GM12872 (cell line): ENCODE measurements at regions not wholly inside any gene's neighbourhood (a gene's known extent, or its start where the extent isn't known, plus 50 kb on each side); places are given as distances from the start of the nearest gene placed in this dataset.

Source experiments
- CTCF ChIP-seq: IDR thresholded peaks from 3 replicates; pipeline ENCODE4 v1.5.1; 2011; ENCODE audit warnings: low read depth, mild to moderate bottlenecking, low read length, moderate library complexity; ENCODE audit not compliant: insufficient read depth

DNA sequence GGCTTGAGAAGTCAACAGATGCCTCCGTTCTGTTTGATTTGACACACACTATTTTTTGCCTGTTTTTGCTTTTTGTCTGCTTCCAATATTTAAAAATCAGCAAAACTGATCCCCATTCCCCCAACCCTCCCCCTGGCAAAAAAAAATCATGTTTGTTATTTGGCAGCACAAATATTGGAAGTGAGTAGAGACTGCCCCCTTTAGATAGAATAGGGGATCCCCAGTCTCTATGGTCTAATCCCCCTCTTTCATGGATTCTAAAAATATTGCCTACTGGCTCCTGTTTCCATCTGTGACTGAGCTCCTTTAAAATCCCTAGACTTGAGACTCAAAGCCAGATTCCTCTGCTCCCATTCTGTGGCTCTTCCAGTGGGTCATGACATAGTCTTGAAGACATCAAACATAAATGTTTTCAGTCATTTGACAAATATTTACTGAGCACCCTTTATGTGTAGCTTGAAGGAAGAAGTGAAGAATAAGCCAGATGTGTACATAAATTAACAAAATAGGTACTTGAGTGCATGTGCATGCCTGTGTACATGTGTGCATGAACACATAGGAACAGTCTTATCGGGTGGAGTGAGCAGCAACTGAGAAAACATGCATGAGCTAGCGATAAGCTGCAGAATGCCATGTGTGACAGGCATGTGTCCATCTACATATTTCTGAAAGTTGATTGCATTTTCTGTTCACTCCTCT, 101.2 kb downstream of the SALL1 start:
- no peak for TF ChIP-seq CTCF

DNA sequence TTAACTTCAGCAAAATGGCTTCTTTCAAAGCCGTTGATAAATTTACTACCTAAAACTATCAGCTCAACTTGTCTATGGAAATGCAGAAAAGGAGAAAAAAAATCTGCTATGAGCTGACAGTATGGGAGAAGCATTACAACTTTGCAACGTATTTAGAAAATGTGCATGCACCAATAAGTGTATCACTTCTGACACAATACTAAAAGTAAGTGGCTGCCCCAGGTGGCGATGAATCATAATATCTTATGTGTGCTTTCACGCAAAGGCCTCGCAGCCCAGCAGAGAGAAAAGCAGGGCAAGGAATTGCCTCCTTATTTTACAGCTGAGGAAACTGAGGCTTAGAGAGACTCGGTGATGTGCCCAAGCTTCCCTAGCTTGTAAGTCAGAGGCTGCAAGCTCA, 101.8 kb downstream of the SALL1 start:
- no peak for TF ChIP-seq CTCF

GRCh38 chr16:51048544-51048943, 102.5 kb downstream of the SALL1 start:
- TF ChIP-seq CTCF = no peak

- TF ChIP-seq CTCF = no peak
These were observed 105.3 kb downstream of the SALL1 start for GRCh38 chr16:51045794-51046193.

- no peak for TF ChIP-seq CTCF
These were observed 105.9 kb downstream of the SALL1 start for GRCh38 chr16:51045186-51045585.

GRCh38 chr16:51041546-51041945, 109.5 kb downstream of the SALL1 start:
- no peak for TF ChIP-seq CTCF

GRCh38 chr16:51040637-51041036, 110.4 kb downstream of the SALL1 start:
- no peak for TF ChIP-seq CTCF
